Medulla oblongata (tissue), 1 donor: ENCODE measurements at regions not wholly inside any gene's neighbourhood (a gene's known extent, or its start where the extent isn't known, plus 50 kb on each side); places are given as distances from the start of the nearest gene placed in this dataset.
"Not testable (repeated sequence)": the region's sequence is repeated elsewhere in the genome, so short reads cannot be mapped to it uniquely, and the experiment has no call there.

ENCODE experiments used
- DNase-seq: peaks from one replicate; pipeline ENCODE4 v3.0.0-alpha.2; 2015; ENCODE audit errors: extremely low spot score

DNA sequence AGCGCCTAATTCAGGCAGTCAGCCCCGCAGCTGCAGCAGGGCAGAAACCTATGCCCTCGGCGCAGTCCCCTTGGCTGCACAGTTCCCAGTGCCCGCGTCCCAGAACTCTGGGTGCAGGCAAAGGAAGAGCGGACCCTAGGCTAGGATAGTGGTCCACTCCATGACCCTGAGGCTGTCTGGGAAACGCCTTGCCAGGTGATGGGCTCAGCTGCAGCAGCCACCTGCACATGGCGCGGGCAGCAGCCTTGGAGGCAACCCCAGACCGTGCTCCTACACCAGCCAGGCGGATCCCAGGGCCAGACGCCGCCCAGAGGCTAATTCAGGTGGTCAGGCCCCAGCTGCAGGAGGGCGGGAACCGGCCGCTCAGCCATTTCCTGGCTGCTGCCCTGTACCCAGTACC, 83.0 kb downstream of the POTEC start:
- DNase-seq: not testable (repeated sequence)

DNA sequence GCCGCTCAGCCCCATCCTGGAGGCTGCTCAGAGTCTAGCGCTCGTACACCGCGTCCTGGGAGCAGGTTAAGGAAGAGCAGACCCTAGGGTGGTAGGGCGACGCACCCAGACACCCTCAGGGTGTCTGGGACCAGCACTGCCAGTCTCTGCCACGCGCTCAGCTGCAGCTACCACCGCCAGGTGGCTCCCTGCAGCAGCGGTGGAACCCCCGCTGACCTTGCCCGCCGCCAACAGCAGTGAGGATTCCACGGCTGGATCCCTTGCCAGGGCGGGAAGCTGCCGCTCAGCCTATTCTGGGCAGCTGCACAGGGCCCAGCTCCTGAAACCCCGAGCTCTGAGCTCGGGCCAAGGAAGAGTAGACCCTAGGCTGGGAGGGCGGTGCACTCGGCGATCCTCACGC, 83.6 kb downstream of the POTEC start:
- DNase-seq: not testable (repeated sequence)

GRCh38 chr18:14458009-14458945, 85.1 kb downstream of the POTEC start:
- DNase-seq: not testable (repeated sequence)

- not testable (repeated sequence) for DNase-seq
Measured at GRCh38 chr18:14450637-14451009, 92.8 kb downstream of the POTEC start.

GRCh38 chr18:14449995-14450636, 93.3 kb downstream of the POTEC start:
- not testable (repeated sequence) for DNase-seq

- DNase-seq: not testable (repeated sequence)
Measured at GRCh38 chr18:14449062-14449461, 94.3 kb downstream of the POTEC start.

- DNase-seq: not testable (repeated sequence)
Measured at GRCh38 chr18:14447715-14448114, 95.7 kb downstream of the POTEC start.

GRCh38 chr18:14435460-14435859, 107.9 kb downstream of the POTEC start:
- not testable (repeated sequence) for DNase-seq

- not testable (repeated sequence) for DNase-seq
Measured at GRCh38 chr18:14432371-14432770, 111.0 kb downstream of the POTEC start.

GRCh38 chr18:14431031-14431521, 112.3 kb downstream of the POTEC start:
- DNase-seq: peak; percentile 24

- DNase-seq: peak; percentile 3
Measured at GRCh38 chr18:14415806-14416205, 127.6 kb downstream of the POTEC start.

- not testable (repeated sequence) for DNase-seq
Measured at GRCh38 chr18:14415399-14415798, 128.0 kb downstream of the POTEC start.

GRCh38 chr18:14395533-14395932, 147.9 kb downstream of the POTEC start:
- DNase-seq: not testable (repeated sequence)

DNA sequence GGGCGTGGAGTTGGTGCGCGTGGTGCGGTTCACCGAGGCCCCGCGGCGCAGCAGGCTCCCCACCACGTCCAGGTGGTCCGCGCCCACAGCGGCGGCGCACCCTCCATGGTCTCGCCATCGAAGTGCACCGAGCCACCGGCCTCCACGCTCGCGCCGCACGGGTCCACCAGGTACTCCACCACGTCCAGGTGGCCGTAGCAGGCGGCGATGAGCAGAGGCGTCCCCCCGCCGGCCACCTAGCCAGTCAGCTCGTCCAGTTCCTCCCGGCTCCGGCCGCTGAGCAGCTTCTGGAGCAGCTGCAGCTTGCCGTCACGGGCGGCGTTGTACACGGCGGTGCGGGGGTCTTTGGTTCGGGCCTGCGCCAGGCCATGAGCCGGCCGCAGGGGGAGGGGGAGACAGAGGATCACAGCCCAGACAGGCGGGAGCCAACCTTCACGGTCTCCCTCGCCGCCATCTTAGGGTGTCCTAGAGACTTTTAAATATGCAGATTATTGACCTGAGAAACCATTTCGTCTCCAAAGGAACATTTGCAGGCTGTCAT, 149.8 kb downstream of the POTEC start:
- DNase-seq: not testable (repeated sequence)

DNA sequence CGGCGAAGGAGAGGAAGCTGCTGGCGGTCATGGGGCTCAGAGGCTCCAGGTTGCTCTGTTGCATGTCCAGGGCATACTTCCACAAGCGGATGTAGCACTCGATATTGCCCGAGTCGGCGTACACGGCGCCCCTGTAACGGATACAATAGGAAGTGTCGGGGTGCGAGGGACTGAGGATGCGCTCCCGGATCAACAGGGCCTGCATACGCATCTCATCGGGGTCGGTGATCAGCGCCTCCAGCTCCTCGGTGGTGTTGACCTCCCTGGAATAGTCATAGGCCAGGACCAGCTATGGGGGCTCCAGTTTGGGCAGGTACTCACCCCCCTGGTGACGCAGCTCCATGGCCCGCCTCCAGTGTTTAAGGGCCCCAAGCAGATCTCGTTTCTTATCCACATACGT, 150.8 kb downstream of the POTEC start:
- DNase-seq: not testable (repeated sequence)

GRCh38 chr18:14384961-14385360, 158.4 kb downstream of the POTEC start:
- not testable (repeated sequence) for DNase-seq

- DNase-seq: not testable (repeated sequence)
Measured at GRCh38 chr18:14382666-14383065, 160.7 kb downstream of the POTEC start.

DNA sequence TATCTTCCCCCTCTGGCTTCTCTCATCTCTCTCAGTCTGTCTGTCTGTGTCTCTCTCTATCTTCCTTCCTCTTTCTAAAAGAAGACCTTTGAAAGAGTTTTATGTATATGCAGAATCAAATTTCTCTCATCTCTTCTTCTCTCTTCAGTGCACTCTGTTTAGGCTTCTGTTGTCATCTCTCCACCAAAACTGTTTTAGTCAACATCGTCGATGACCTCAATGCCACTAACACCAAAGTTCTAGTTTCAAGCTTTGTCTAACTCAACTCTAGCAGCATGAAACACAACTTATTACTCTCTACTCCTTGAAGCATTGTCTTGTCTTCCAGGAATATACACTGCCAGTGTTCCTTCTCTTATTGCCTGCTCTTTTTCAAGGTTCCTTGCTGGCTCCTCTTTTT, 163.9 kb downstream of the POTEC start:
- not testable (repeated sequence) for DNase-seq

- DNase-seq: not testable (repeated sequence)
Measured at GRCh38 chr18:14378376-14378775, 165.0 kb downstream of the POTEC start.

GRCh38 chr18:14361346-14361745, 182.1 kb downstream of the POTEC start:
- DNase-seq: not testable (repeated sequence)

DNA sequence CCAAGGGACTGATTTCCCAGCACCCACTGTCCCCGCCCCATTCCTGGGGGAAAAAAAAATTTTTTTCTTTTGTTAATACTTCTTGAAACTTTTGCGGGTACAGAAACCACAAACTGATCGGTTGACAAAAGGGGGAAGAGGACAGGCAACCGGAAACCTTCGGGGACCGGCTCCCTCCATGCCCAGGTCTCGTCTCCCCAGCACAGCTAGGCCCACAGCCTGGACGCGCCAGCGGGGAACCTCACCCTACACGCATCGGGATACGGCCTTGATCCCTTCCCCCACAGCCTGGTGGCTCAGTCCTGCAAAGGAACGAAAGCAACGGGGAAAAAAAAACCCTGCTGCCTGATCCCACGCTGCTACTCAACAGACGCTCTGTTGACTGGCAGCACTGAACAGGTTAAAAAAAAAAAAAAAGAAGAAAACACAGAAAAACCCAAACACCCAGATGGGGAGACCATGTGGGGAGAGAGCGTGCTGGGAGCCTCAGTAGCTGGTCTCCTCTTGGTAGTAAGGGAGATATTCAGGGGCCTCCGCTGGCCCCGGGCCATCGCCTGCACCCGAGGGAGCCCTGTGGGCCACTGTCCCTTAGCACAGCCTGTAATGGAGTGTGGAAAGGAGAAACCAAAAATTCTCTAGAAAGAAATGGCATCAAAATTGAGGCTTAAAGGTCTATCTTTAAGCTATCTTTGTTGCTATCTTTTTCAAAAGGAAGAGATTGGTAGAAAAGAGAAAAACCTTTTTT, 185.7 kb downstream of the POTEC start:
- not testable (repeated sequence) for DNase-seq

- not testable (repeated sequence) for DNase-seq
Measured at GRCh38 chr18:14342170-14342569, 201.2 kb downstream of the POTEC start.
